ENCODE measurements at regions not wholly inside any gene's neighbourhood (a gene's known extent, or its start where the extent isn't known, plus 50 kb on each side); places are given as distances from the start of the nearest gene placed in this dataset.

DNA sequence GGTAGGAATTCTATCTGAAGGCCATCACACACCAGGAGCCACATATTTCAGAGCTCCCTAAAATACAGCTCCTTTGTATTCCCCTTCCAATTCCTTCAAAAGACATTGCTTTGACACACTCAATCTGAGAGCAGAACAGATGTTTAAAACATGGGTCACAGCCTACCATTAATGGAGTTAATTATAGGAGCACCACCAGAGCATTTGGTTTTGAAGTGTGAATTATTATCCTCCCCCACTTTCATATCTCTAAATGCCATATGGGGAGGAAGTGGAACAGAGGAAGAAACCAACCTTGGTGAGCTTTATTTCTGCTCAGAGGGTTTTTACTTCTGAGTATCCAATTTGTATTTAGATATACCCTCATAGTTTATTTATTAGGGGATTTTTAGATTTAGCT lies 50.7 kb upstream of the TNFRSF21 start:
- Histone ChIP-seq H4K91ac (ENCODE audit: low read depth, low read length) (no peak overlapping the region), H3K36me3 (ENCODE audit: control insufficient read depth in 1 of 2, insufficient read depth in 2 of 2, low read length in 2 of 2) (no peaks in the 10 kb centered on the region), H3K79me2 (ENCODE audit: control insufficient read depth, insufficient read depth, low read length, poor library complexity) (no peaks in the 10 kb centered on the region), H3K9me3 (ENCODE audit: insufficient read depth, low read depth, low read length) (no peaks in the 10 kb centered on the region), H2AFZ (ENCODE audit: insufficient read depth, low read length, poor library complexity) (no peak overlapping the region), H2BK120ac (ENCODE audit: insufficient read depth, low read length, poor library complexity) (no peak overlapping the region), H2BK5ac (ENCODE audit: low read depth, low read length, poor library complexity) (no peak overlapping the region), H3K79me1 (ENCODE audit: low read length) (no peaks in the 10 kb centered on the region), H4K8ac (ENCODE audit: low read depth, low read length) (no peak overlapping the region), H3K27ac (ENCODE audit: low read depth, low read length) (no peak overlapping the region), H3K4me2 (ENCODE audit: low read length) (no peak overlapping the region), H3K4ac (ENCODE audit: low read depth, low read length) (no peak overlapping the region), H4K12ac (ENCODE audit: low read depth, low read length) (no peak overlapping the region), H3K4me1 (ENCODE audit: control insufficient read depth in 1 of 2, insufficient read depth in 2 of 2, low read length in 2 of 2) (peaks cover 0 to 3% of the 10 kb centered on the region in 2 experiments), H3K9ac (ENCODE audit: low read length) (no peak overlapping the region), H3K18ac (ENCODE audit: low read length) (no peak overlapping the region), H3K23ac (ENCODE audit: low read length) (no peak overlapping the region), H3K14ac (ENCODE audit: low read length) (no peak overlapping the region), H3K4me3 (ENCODE audit: low read depth, low read length) (no peak overlapping the region), H2BK12ac (ENCODE audit: low read length) (no peak overlapping the region), H2AK5ac (ENCODE audit: low read length) (no peak overlapping the region), H3K27me3 (ENCODE audit: insufficient read depth, low read length) (no peaks in the 10 kb centered on the region)
- DNase-seq: no peak

DNA sequence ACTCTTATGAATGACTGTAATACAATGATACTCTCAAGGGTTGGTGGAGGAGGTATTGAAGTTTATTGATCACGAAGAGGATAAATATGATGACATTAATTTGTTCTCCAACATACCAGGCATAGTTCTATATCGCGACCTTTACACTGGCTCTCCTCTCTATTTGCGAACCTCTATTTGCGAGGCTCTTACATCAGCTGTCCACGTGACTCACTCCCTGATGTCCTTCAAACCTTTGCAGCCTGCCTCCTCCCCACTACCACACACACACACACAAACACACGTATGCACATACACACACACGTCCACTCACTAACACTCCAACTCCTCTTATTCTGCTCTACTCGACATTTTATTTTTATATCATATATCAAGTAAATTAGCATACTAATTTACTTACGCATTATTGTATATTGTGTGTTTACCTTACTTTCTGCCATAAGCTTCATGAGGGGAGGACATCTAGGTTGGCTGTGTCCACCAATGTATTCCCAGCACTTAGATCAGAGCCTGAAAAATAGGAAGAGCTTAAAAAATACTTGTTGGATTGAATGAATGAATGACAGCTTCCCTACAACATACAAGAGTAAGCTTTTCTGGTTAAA lies 53.3 kb upstream of the TNFRSF21 start:
- Histone ChIP-seq H3K14ac (ENCODE audit: low read length) (no peak overlapping the region), H3K4ac (ENCODE audit: low read depth, low read length) (no peak overlapping the region), H3K27ac (ENCODE audit: low read depth, low read length) (no peak overlapping the region), H3K4me3 (ENCODE audit: low read depth, low read length) (no peak overlapping the region), H3K79me2 (ENCODE audit: control insufficient read depth, insufficient read depth, low read length, poor library complexity) (no peaks in the 10 kb centered on the region), H4K91ac (ENCODE audit: low read depth, low read length) (no peak overlapping the region), H3K23ac (ENCODE audit: low read length) (no peak overlapping the region), H2BK5ac (ENCODE audit: low read depth, low read length, poor library complexity) (no peak overlapping the region), H3K36me3 (ENCODE audit: control insufficient read depth in 1 of 2, insufficient read depth in 2 of 2, low read length in 2 of 2) (no peaks in the 10 kb centered on the region), H3K9me3 (ENCODE audit: insufficient read depth, low read depth, low read length) (no peaks in the 10 kb centered on the region), H3K18ac (ENCODE audit: low read length) (no peak overlapping the region), H3K27me3 (ENCODE audit: insufficient read depth, low read length) (no peaks in the 10 kb centered on the region), H4K8ac (ENCODE audit: low read depth, low read length) (no peak overlapping the region), H2AFZ (ENCODE audit: insufficient read depth, low read length, poor library complexity) (no peak overlapping the region), H4K12ac (ENCODE audit: low read depth, low read length) (no peak overlapping the region), H3K9ac (ENCODE audit: low read length) (no peak overlapping the region), H3K4me2 (ENCODE audit: low read length) (no peak overlapping the region), H2BK12ac (ENCODE audit: low read length) (no peak overlapping the region), H3K4me1 (ENCODE audit: control insufficient read depth in 1 of 2, insufficient read depth in 2 of 2, low read length in 2 of 2) (peaks cover 0 to 3% of the 10 kb centered on the region in 2 experiments), H2AK5ac (ENCODE audit: low read length) (no peak overlapping the region), H2BK120ac (ENCODE audit: insufficient read depth, low read length, poor library complexity) (no peak overlapping the region), H3K79me1 (ENCODE audit: low read length) (no peaks in the 10 kb centered on the region)
- WGBS (ENCODE audit: extremely low coverage, insufficient coverage, insufficient read length): 100% methylated on average over 2 of the region's 10 CpGs
- no peak for DNase-seq

DNA sequence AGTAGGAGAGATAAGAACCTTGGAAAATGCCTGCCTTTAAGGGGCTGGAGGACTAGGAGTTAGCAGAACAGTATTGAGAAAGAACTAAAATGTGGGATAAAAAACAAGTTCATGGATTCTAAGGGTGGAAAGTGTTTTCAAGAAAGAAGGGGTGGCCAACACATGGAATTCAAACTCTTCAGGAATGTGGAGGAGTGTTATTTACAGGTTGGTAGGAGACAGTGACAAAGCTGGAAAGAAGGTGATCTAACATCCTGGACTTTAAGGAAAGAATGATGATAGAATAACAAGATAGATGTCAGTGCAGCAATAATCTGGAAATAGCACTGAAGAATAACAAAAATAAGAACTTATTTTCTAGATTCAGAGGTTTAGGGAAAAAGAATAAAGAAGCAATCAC lies 54.0 kb upstream of the TNFRSF21 start:
- H4K91ac ChIP-seq (ENCODE audit: low read depth, low read length): no peak overlapping the region

DNA sequence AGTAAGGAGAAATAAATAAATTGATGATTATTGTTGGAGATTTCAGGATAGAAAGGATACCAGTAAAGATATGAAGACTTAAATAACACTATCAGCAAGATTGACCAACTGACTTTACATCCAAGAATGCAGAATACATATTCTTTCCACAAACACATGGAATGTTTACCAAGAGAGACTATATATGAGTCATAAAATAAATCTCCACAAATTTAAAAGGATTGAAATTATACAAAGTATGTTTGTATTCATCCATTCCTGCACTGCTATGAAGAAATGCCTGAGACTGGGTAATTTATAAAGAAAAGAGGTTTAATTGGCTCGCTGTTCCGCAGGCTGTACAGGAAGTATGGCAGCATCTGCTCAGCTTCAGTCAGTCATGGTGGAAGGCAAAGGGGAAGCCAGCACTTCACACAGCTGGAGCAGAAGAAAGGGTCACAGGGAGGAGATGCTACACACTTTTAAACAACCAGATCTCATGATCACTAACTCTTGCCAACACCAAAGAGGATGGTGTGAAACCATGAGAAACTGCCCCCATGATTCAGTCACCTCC lies 56.7 kb upstream of the TNFRSF21 start:
- no peak overlapping the region for H2BK5ac ChIP-seq (ENCODE audit: low read depth, low read length, poor library complexity)
- H2AFZ ChIP-seq (ENCODE audit: insufficient read depth, low read length, poor library complexity): no peak overlapping the region
- H3K9me3 ChIP-seq (ENCODE audit: insufficient read depth, low read depth, low read length): no peaks in the 10 kb centered on the region
- no CpG with 5 or more reads among the region's 2 CpGs for WGBS (ENCODE audit: extremely low coverage, insufficient coverage, insufficient read length)
- no peak overlapping the region for H3K27ac ChIP-seq (ENCODE audit: low read depth, low read length)
- no peak overlapping the region for H3K4me2 ChIP-seq (ENCODE audit: low read length)
- DNase-seq: no peak
- H4K8ac ChIP-seq (ENCODE audit: low read depth, low read length): no peak overlapping the region
- peaks cover 0 to 3% of the 10 kb centered on the region in 2 experiments for H3K4me1 ChIP-seq (ENCODE audit: control insufficient read depth in 1 of 2, insufficient read depth in 2 of 2, low read length in 2 of 2)
- no peaks in the 10 kb centered on the region for H3K79me1 ChIP-seq (ENCODE audit: low read length)
- H2AK5ac ChIP-seq (ENCODE audit: low read length): no peak overlapping the region
- no peak overlapping the region for H3K14ac ChIP-seq (ENCODE audit: low read length)
- no peak overlapping the region for H3K4ac ChIP-seq (ENCODE audit: low read depth, low read length)
- H4K12ac ChIP-seq (ENCODE audit: low read depth, low read length): no peak overlapping the region
- no peak overlapping the region for H2BK12ac ChIP-seq (ENCODE audit: low read length)
- H3K36me3 ChIP-seq (ENCODE audit: control insufficient read depth in 1 of 2, insufficient read depth in 2 of 2, low read length in 2 of 2): no peaks in the 10 kb centered on the region
- H3K23ac ChIP-seq (ENCODE audit: low read length): no peak overlapping the region
- H3K27me3 ChIP-seq (ENCODE audit: insufficient read depth, low read length): no peaks in the 10 kb centered on the region
- no peak overlapping the region for H4K91ac ChIP-seq (ENCODE audit: low read depth, low read length)
- H3K4me3 ChIP-seq (ENCODE audit: low read depth, low read length): no peak overlapping the region
- H3K9ac ChIP-seq (ENCODE audit: low read length): no peak overlapping the region
- H3K18ac ChIP-seq (ENCODE audit: low read length): no peak overlapping the region
- no peak overlapping the region for H2BK120ac ChIP-seq (ENCODE audit: insufficient read depth, low read length, poor library complexity)
- H3K79me2 ChIP-seq (ENCODE audit: control insufficient read depth, insufficient read depth, low read length, poor library complexity): no peaks in the 10 kb centered on the region

More for the DNA sequence above, 54.0 kb upstream of the TNFRSF21 start:
- Histone ChIP-seq H3K4me3 (ENCODE audit: low read depth, low read length) (no peak overlapping the region), H2AK5ac (ENCODE audit: low read length) (no peak overlapping the region), H3K23ac (ENCODE audit: low read length) (no peak overlapping the region), H4K12ac (ENCODE audit: low read depth, low read length) (no peak overlapping the region), H3K9ac (ENCODE audit: low read length) (no peak overlapping the region), H3K79me2 (ENCODE audit: control insufficient read depth, insufficient read depth, low read length, poor library complexity) (no peaks in the 10 kb centered on the region), H3K4me1 (ENCODE audit: control insufficient read depth in 1 of 2, insufficient read depth in 2 of 2, low read length in 2 of 2) (peaks cover 0 to 3% of the 10 kb centered on the region in 2 experiments), H2BK120ac (ENCODE audit: insufficient read depth, low read length, poor library complexity) (no peak overlapping the region), H2BK5ac (ENCODE audit: low read depth, low read length, poor library complexity) (no peak overlapping the region), H3K79me1 (ENCODE audit: low read length) (no peaks in the 10 kb centered on the region), H4K8ac (ENCODE audit: low read depth, low read length) (no peak overlapping the region), H3K4me2 (ENCODE audit: low read length) (no peak overlapping the region), H3K18ac (ENCODE audit: low read length) (no peak overlapping the region), H2BK12ac (ENCODE audit: low read length) (no peak overlapping the region), H3K9me3 (ENCODE audit: insufficient read depth, low read depth, low read length) (no peaks in the 10 kb centered on the region), H3K4ac (ENCODE audit: low read depth, low read length) (no peak overlapping the region), H2AFZ (ENCODE audit: insufficient read depth, low read length, poor library complexity) (no peak overlapping the region), H3K14ac (ENCODE audit: low read length) (no peak overlapping the region), H3K27me3 (ENCODE audit: insufficient read depth, low read length) (no peaks in the 10 kb centered on the region), H3K36me3 (ENCODE audit: control insufficient read depth in 1 of 2, insufficient read depth in 2 of 2, low read length in 2 of 2) (no peaks in the 10 kb centered on the region), H3K27ac (ENCODE audit: low read depth, low read length) (no peak overlapping the region)
- DNase-seq: peak in 1 of 2 donors; percentile 48

All from trophoblast cell (in vitro differentiated cells and primary cell).